ENCODE measurements at regions not wholly inside any gene's neighbourhood (a gene's known extent, or its start where the extent isn't known, plus 50 kb on each side); places are given as distances from the start of the nearest gene placed in this dataset.

- TF ChIP-seq MAX (IDR thresholded peaks at IDR 0.05; ENCODE audit: low read depth, low read length), result no peak
- no peak for TF ChIP-seq MYC (IDR thresholded peaks at IDR 0.05; ENCODE audit: low read depth, low read length)
- TF ChIP-seq, protein P1, sequence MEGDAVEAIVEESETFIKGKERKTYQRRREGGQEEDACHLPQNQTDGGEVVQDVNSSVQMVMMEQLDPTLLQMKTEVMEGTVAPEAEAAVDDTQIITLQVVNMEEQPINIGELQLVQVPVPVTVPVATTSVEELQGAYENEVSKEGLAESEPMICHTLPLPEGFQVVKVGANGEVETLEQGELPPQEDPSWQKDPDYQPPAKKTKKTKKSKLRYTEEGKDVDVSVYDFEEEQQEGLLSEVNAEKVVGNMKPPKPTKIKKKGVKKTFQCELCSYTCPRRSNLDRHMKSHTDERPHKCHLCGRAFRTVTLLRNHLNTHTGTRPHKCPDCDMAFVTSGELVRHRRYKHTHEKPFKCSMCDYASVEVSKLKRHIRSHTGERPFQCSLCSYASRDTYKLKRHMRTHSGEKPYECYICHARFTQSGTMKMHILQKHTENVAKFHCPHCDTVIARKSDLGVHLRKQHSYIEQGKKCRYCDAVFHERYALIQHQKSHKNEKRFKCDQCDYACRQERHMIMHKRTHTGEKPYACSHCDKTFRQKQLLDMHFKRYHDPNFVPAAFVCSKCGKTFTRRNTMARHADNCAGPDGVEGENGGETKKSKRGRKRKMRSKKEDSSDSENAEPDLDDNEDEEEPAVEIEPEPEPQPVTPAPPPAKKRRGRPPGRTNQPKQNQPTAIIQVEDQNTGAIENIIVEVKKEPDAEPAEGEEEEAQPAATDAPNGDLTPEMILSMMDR (IDR thresholded peaks at IDR 0.05; ENCODE audit: low read depth, low read length), result no peak
- TF ChIP-seq POLR2A (IDR thresholded peaks at IDR 0.05; ENCODE audit: extremely low read depth, insufficient read length), result no peak
These were observed 82.4 kb downstream of the SLC35B3 start for GRCh38 chr6:8352966-8353340.
